ENCODE measurements at regions not wholly inside any gene's neighbourhood (a gene's known extent, or its start where the extent isn't known, plus 50 kb on each side); places are given as distances from the start of the nearest gene placed in this dataset.

DNA sequence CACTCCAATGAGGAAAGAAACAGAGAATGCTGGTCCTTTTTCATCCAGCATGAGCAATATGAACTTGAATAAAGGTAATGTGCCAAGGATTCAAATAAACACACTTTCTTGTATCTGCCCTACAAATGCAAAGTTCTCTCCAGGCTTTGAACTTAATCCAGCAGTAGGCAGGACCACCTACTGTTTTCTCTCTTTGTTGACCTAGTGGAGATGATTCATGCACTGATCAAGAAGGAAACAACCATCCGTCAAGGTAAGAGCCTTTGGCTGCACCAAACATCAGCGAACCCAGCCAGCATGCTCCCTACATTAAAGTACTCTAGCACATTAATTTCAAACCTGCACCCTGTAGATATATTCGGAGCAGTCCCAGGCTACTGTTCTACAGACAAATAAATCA lies 489.3 kb downstream of the GALC start:
- no peak for FAIRE-seq

DNA sequence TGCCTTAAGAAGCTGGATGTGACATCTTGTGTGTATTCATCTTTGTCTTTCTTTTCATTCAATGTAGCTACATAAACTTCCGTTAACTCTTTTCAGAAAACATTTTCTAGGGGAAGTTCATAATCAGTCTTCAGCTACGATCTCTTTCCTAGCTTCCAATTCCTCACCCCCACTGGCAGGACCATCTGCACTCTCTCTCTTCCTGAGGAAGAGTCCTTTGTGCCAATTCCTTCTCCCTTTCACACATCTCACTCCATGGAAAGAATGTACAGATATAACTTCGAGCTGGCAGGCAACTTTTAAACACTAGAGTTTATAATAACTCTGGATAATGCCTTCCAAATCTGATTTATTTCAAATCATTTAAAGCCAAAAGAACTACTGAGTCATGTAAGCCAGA lies 495.7 kb downstream of the GALC start:
- FAIRE-seq = no peak

DNA sequence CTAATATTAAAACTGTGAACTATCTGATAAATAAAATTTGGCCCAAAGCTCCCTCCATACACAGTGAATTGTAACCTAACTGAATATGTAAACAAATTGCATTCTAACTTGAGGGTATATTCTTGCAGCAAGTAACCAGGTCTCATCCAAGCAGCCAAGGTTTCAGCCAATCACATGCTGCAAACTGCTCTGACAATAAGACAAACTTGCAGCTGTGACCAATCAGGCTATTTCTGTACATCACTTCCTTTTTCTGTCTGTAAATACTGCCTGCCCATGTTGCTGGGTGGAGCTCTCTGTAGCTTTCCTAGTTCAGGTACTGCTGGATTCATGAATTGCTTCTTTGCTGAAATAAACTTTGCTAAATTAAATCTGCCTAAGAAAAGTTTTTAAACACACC lies 499.0 kb downstream of the GALC start:
- FAIRE-seq = no peak

DNA sequence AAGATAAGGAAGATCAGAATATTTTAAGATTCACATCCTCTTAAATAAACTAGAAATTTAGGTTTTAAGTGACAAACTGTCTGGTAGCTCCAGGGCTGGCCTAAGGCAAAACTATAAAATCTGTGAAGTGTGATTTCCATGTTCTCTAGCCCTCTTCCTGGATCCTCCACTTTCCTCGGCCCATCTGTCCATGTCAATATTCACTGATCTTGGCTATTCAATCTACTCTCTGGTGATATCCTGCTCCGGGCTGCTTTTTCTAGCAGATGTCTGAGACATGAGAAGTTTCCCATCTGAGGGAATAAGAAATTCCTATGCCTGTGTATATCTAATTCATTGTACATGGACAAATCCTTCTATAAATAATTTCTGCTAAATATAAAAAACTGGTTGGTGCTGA lies 500.4 kb downstream of the GALC start:
- FAIRE-seq = no peak

DNA sequence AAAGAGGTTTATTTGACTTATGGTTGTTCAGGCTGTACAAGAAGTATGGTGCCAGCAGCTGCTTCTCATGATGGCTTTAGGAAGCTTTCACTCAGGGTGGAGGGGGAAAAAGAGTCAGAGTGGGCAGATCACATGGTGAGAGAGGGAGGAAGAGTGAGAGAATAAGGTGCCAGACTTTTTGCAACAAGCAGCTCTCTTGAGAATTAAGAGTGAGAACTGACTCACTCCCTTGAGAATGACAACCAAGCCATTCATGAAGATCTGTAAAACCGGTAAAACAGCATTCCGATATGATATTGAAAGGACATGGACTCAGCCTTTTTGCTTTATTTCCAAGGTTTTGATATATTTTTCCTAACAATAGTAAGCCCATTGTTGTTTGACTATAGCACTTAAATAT lies 501.2 kb downstream of the GALC start:
- FAIRE-seq = no peak

DNA sequence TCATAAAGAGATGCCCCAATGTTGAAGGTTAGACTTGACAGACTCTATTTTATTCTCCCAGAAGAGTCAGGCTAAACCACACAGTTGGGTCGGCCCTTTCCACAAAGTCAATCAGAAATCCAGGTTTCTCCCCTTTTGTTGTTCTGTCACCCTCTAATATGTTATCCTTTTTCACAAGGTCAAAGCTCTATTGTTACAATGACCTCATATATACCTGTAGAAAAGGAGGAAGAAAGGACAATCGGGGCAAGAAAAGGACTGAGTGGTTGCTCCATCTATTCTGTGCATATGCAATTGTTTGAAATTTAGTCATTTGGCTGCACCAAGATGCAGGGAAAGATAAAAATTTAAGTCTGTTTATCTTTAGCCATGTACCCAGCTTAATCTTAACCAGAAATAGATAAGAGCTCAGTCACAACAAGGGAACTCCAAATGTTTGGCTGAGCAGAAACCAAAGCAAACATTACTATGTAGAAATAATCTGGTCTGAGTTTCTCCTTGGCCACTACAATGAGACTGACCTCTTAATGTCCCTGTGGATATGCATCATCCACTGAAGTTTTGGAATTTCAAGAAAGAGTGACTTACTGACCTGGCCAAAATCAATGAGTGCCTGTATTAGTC lies 503.7 kb downstream of the GALC start:
- no peak for FAIRE-seq

DNA sequence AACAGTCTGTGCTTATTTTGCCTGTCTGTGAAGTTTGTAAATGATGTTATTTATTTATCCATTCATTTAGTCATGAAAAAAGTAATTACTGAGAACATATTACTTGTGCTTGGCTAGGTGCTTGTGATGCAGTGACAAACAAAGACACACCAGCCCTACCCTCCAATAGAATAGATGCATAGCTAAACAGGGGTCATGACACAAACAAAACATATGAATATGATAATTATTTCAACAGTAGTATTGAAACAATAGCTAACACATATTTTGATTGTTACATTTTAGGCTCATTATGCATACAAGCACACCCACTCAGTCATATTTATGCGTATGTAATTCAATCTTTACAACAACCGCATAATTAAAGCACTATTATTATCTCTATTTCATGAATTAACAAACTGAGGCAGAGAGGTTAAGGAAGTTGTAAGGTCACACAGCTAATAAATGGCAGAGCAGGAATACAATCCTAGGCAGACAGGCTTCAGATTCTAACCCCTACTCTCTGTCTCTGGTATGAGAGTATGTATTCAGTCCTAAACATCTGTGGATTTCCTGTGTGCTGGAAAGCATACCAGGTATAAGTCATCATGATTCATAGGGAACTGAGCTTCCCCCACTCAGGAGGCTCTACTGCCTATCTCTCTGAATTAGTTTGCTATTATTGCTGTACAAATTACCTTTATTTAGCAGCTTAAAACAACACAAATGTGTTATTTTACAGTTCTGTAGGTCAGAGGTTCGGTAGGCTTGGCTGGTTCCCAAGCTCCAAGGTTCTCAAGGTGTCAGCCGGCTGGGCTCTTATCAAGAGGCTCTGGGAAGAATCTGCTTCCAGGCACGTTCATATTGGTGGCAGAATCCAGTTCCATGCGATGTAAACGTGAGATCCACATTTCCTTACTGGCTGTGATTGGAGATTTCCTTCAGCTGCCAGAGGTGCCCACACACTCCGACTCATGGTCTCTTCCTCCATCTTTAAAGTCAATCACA lies 509.4 kb downstream of the GALC start:
- no peak for FAIRE-seq

DNA sequence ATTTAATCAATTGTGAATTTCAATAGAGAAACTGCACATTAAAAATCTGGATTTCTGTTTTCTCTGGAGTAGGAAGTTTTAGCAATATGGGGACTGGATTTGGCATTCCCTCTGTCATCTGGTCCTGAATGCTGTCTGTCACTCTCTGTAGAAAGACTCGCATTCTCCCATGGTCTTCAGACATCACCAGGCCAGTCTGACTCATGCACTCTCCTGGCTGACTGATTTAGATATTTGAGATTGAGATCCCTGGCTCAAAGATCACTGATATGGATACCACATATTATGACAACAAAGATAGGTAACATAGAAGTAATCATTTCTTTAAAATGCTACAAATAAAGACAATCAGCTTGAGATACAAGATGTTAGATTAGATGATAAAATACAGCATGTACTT lies 524.5 kb downstream of the GALC start:
- no peak for FAIRE-seq

DNA sequence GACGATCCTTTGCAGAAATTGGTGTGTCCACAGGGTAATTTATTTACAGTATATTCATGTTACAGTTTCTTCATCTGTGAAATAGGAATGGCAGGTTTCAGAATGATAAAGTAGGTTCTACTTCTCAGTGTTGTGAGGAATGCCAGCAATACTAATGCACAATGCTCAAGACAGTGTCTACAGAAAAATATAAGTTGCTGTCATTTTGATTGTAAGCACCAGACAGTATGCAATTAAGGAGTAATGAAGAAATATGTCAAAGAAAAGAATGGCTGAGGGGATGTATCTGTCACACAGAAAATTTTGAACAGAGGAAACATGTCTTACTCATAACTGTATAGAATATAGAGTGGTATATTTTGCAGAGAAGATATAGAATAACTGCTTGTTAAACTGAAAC lies 525.4 kb downstream of the GALC start:
- no peak for FAIRE-seq

DNA sequence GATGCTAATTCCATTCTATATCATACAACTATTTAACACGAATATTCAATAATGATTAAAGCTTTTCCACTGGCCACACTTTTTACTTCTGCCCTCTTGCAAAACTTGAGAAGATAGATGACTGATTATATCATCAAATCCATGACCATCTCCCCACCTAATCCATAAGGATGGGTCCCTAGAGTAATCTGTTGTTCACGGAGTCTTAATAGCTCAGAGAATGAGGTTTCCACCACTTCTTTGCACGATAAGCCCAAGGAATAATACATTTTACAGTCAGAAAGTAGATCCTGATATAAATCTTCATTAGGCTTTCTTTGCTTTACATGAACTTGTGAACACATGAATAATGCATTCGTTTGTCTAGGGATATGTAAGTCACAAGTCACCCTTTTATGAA lies 527.2 kb downstream of the GALC start:
- FAIRE-seq = no peak

DNA sequence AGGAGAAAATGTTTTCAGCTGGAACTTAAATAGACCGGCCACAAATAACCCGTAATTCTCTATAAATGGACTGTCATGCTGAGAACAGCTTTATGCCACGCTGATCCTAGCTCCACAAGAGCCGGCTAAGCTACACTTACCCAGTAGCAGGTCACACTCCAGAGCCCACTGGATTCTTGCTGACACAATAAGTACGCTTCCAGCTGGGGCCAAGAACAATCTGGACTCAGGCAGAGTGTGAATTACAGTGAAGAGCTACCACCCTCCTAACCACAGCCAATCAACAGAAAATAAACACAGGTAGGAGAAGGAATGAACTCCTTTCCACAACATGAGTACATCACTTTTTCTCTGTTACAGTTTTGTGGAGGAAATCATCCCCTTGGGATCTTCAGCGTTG lies 531.3 kb downstream of the GALC start:
- FAIRE-seq = no peak

DNA sequence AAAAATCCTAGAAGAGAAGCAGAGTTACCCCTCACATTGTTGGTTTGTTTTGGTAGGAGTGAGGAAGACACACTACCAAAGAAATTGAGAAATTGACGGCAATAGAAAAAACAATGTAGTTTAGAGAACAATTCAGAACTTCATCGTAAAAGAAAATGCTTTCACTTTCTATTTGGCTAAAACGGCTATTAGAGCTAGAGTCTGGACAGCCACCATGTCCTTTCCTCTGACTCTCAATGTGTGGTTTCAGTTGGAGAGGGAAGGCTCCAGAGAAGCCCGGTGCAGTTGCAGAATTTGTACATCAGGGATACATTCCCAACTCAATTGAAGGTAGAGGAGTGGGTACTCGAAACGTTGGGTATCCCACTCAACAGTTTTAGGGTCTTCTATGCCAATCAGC lies 535.3 kb downstream of the GALC start:
- FAIRE-seq = no peak

DNA sequence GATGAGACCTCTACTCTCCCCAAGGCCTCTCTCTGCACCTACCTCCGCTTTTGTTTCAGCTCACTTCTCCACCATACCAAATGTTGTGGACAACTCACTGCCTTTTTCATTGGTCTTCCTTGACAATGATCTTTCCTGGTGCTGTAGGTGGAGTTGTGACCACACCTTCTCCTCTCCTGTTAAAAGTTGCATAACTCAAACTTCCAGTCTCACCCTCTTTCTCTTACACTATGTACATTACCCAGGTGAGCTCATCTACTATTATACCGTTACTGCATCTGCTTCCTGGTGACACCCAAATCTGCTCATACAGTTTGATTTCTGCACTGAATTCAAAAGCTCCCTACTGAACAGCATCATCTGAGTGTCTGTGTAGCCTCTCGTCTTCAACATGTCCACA lies 542.8 kb downstream of the GALC start:
- FAIRE-seq = no peak

DNA sequence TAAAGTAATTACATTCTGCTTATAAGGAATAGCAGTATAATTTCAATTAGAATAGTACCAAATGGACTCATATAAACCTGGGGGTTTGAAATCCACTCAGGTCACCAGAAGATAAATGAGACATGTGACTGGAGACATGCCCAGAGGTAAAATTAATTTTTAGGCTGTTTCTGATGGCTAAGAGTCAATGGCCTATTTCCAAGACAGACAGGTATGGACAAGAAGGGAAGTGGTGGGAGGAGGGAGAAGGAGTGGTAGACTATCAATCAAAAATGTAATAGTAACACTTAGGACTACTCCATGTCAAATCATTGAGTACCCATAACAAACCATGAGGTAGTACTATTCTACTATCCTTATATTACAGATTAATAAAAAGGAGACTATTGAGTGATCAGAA lies 544.0 kb downstream of the GALC start:
- FAIRE-seq = no peak

DNA sequence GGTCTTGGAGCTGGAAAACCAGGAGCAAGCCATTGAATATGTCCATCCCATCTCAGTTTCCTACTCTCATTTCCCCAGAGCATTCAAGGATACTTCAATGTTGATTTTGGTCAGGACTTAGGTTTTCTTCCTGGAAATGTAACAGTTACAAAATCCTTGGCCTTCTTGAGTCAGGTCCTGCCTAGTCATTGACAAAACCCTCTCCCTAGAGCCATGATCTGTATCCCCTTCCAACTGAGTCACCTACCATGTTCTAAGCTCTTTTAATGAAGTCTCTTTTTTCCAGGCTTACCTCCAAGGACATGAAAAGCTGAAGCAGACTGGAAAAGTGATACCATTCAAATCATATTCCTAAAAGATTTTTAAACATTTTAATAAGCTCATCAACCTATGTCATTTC lies 549.2 kb downstream of the GALC start:
- no peak for FAIRE-seq

DNA sequence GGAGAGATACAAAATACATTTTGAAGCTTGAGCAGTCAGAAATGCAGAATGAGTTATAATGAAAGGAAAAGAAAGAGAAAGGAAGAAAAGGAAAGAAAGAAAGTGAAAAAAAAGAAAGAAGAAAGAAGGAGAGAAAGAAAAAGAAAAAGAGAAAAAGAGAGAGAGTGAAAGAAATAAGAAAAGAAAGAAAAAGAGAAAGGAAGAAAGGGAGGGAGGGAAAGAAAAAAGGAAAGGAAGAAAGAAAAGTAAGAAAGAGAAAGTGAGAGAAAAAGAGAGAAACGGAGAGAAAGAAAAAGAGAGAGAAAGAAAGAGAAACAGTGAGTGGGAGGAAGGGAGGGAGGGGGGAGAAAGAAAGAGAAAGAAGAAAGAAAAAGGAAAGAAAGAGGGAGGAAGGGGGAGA lies 549.9 kb downstream of the GALC start:
- FAIRE-seq = no peak

DNA sequence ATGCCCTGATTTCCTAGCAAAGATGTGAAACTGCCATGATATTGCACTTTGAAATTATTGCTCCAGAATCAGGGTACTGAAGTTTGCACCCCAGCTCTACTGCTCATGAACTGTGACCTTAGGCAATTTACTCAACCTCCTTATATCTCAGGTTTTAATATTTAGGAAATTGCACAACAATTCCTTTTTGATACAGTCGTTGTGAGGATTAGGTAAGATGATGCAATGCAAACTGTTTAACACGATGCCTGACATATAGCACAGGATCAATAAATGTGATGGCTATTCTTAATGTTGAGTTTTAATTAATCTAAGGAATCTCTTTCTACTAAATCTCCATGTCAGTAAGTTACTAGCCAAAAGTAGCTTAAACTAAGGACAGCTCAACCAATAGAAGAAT lies 555.8 kb downstream of the GALC start:
- no peak for FAIRE-seq

DNA sequence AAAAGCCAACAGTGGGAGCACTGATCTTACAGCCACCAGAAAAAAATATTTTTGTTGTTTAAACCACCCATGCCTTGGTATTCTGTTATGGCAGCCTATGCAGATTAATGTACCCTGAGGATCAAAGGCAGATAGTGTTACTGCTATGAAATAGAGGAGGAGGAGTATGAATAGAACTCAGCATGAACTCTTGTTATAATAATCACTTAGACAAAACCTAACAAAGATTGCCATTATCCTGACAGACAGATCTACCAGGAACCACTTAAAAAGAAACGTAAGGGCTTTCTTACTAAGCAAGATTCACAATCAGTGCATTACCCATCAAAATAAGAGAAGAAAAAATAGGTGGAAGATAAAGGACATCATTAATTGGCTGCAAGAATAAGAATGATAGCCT lies 558.3 kb downstream of the GALC start:
- FAIRE-seq = no peak

DNA sequence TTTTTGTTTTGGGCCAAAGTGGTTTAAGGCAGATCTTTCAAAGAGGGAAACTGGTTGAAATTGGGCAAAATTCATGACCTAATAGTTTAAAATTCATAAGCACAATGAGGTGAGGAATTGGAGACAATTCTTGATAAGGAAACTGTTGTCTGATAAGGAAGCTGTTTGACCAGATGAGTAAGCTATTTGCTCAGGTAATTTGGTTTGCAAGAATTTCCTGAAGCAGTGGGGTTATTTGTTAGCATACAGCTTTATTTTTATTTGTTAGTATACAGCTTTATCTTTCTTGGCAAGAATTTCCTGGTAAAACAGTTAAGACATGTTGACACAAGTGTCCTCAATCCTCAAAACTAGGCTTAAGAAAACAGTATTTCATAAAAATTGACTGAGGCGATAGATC lies 559.0 kb downstream of the GALC start:
- FAIRE-seq = no peak

DNA sequence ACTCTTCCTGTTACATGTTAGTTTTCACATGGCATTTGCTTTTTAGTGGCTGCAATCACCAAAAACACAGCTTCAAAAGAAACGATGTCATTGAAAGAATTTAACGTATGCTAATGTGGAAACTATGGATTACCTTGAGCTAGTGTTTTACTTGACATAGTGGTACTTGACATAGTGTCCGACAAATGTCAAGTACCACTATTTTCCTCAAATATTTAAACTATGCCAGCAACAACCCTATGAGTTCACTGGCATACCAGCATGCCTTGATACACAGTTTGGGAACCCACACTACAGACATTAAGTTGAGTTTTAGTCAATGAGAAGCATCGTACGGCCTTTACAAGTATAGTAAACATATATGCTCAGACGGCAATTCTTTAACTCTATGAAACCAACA lies 560.3 kb downstream of the GALC start:
- no peak for FAIRE-seq

DNA sequence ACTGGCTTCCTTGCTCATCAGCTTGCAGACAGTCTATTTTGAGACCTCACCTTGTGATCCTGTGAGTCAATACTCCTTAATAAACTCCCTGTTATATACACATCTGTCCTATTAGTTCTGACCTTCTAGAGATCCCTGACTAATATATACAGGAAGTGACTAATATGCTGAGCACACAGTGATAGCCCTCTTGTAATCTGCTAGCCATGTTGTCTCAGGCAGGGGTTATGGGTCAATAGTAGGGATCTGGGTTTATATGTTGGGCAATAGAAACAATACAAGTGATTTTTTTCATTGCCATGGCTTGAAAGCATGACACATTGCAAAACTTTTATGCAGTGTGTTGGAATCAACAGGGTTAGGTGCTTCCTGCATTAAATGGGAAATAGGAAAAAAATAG lies 562.2 kb downstream of the GALC start:
- no peak for FAIRE-seq

DNA sequence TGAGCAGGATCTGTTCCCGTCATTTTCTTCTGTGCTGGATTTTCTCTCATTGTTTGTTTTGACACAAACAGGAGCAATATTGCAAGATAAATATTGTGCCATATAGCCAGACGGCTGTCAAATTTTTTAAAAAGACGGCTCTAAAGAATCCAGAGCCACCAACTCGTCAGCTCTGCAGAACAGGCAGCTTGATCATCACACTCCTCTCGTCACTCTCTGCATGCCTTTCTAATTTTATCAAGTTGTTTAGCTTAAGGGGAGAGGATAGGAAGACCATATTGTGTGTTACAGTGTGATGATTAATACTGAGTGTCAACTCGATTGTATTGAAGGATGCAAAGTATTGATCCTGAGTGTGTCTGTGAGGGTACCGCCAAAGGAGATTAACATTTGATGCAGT lies 562.8 kb downstream of the GALC start:
- FAIRE-seq = no peak

DNA sequence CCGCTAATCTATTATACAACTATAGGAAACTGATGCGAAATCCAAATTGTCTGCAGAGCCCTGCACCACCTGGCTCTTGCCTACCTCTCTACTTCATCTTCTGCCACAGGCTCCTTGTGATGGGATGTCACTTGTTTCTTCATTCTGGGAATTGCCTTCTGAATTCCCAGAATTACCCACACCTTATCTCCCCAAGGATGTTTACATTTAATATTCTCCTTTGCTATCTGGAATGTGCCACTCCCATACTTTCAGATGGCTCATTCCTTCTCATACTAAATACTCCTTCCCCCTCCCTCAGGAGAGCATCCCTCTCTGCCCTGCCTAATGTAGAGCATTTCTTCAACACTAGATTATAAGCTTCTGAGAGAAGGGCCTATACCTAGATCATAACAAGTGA lies 573.1 kb downstream of the GALC start:
- no peak for FAIRE-seq

DNA sequence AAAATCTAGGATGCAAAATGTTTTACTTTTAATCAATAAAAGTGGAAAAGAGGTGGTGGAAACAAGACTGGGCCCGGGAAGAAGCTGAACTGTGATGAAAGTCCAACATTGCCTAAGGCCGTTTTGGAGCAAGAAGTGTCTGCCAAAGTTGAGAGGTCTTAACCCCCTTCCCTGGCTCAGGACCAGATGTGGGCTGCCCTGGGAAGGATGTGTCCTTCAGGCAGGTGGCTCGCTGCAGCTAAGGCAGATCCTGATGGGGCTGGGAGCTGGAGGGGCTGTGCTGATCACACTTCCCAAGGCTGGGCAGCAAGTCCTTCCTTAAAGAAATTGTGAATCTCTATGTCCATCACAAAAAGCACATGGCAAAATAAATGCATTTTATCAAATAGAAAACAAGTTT lies 581.6 kb downstream of the GALC start:
- no peak for FAIRE-seq

DNA sequence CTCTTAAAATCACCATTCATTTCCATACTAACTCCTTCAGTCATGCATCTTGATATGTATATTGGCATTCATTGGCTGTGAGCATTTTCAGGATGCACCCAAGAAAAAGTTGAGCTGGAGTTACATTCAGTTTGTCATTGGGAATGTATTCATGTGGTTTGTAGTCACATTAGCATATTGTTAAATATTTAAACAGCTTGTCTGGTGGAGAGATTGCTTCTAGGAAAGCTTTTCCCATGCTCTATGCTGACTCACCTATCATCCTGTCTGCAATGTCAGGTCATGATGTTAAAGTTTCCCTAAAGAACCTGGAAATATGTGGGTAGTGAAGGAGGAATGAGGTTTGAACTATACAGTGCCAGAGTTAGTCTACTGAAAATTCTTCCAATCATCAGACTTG lies 583.6 kb downstream of the GALC start:
- FAIRE-seq = no peak

Measured in TTC549 (cell line).